DND-41 (cell line): ENCODE measurements at regions not wholly inside any gene's neighbourhood (a gene's known extent, or its start where the extent isn't known, plus 50 kb on each side); places are given as distances from the start of the nearest gene placed in this dataset.
"Not testable (repeated sequence)": the region's sequence is repeated elsewhere in the genome, so short reads cannot be mapped to it uniquely, and the experiment has no call there.

ENCODE experiments used
- ATAC-seq: fragments of 200-7000 bp; cut with Tn5 transposase; 3 replicates; pipeline ENCODE4 v1.9.1; 2021; ENCODE audit warnings: low read depth; ENCODE audit not compliant: insufficient read depth
- DNase-seq: peaks from one replicate; pipeline ENCODE4 v3.0.0-alpha.2; 2020
- H2AFZ ChIP-seq: 2 replicates; pipeline ENCODE4 v1.6.0; 2012; ENCODE audit warnings: low read depth, low read length
- H3K27ac ChIP-seq: 2 replicates; pipeline ENCODE4 v1.5.1; 2012; ENCODE audit warnings: low read length, inconsistent platforms
- H3K27me3 ChIP-seq: fragments of 200-600 bp; sonication (generic); 2 replicates; pipeline ENCODE4 v1.6.0; 2012; ENCODE audit warnings: low read length, mild to moderate bottlenecking, inconsistent platforms; ENCODE audit not compliant: insufficient read depth, poor library complexity
- H3K36me3 ChIP-seq: 2 replicates; pipeline ENCODE4 v1.5.1; 2012; ENCODE audit warnings: low read length, inconsistent platforms; ENCODE audit not compliant: insufficient read depth
- H3K4me1 ChIP-seq: 2 replicates; pipeline ENCODE4 v1.5.1; 2012; ENCODE audit warnings: mild to moderate bottlenecking, low read length; ENCODE audit not compliant: insufficient read depth
- H3K4me2 ChIP-seq: 2 replicates; pipeline ENCODE4 v1.6.0; 2012; ENCODE audit warnings: mild to moderate bottlenecking, moderate library complexity, low read length, inconsistent platforms; ENCODE audit not compliant: insufficient read depth
- H3K4me3 ChIP-seq, 2 experiments: fragments of 200-600 bp in 1 of 2; shearing (Covaris generic) in 1 of 2; 2 replicates each; pipeline ENCODE4 v1.5.1; 2012 to 2016; ENCODE audit warnings: inconsistent platforms in 2 of 2, low read length in 2 of 2, mild to moderate bottlenecking in 2 of 2, low read depth in 1 of 2, moderate library complexity in 1 of 2
- H3K79me2 ChIP-seq: 2 replicates; pipeline ENCODE4 v1.6.0; 2012; ENCODE audit warnings: low read length, inconsistent platforms; ENCODE audit not compliant: insufficient read depth
- H3K9ac ChIP-seq: 2 replicates; pipeline ENCODE4 v1.6.0; 2012; ENCODE audit warnings: low read depth, mild to moderate bottlenecking, inconsistent platforms, low read length, moderate library complexity
- H3K9me3 ChIP-seq: 2 replicates; pipeline ENCODE4 v1.5.1; 2012; ENCODE audit warnings: low read length, moderate library complexity, mild to moderate bottlenecking, inconsistent platforms; ENCODE audit not compliant: insufficient read depth, severe bottlenecking
- H4K20me1 ChIP-seq: 2 replicates; pipeline ENCODE4 v1.6.0; 2012; ENCODE audit warnings: low read length; ENCODE audit not compliant: insufficient read depth
- CTCF ChIP-seq: IDR thresholded peaks from 2 replicates; pipeline ENCODE4 v1.5.1; 2012; ENCODE audit warnings: borderline replicate concordance, low read length, moderate library complexity, mild to moderate bottlenecking; ENCODE audit not compliant: poor library complexity, severe bottlenecking; ENCODE audit errors: extremely low read depth
- EZH2 ChIP-seq: IDR thresholded peaks from 3 replicates; pipeline ENCODE4 v1.6.1; 2012; ENCODE audit warnings: borderline replicate concordance, low read depth, mild to moderate bottlenecking, moderate library complexity, low read length, inconsistent platforms; ENCODE audit not compliant: severe bottlenecking

GRCh38 chr12:69173368-69173767, 66.0 kb upstream of the CPSF6 start:
- H3K36me3 ChIP-seq: no peaks in the 10 kb centered on the region
- no peaks in the 10 kb centered on the region for H4K20me1 ChIP-seq
- H3K4me1 ChIP-seq: no peaks in the 10 kb centered on the region
- ATAC-seq (no peak), DNase-seq (no peak)
- no peak overlapping the region for H3K4me3 ChIP-seq
- TF ChIP-seq EZH2 (no peak), CTCF (no peak)
- H3K9me3 ChIP-seq: peaks cover 4% of the 10 kb centered on the region
- H3K27me3 ChIP-seq: no peaks in the 10 kb centered on the region
- no peak overlapping the region for H3K4me2 ChIP-seq
- no peak overlapping the region for H3K9ac ChIP-seq
- H3K79me2 ChIP-seq: no peaks in the 10 kb centered on the region
- H2AFZ ChIP-seq: no peak overlapping the region
- H3K27ac ChIP-seq: no peak overlapping the region

- Histone ChIP-seq H3K4me1 (no peaks in the 10 kb centered on the region), H2AFZ (no peak overlapping the region), H3K9ac (no peak overlapping the region), H3K4me3 (no peak overlapping the region), H3K27ac (no peak overlapping the region), H4K20me1 (no peaks in the 10 kb centered on the region), H3K27me3 (no peaks in the 10 kb centered on the region), H3K36me3 (no peaks in the 10 kb centered on the region), H3K9me3 (peaks cover 4% of the 10 kb centered on the region), H3K4me2 (no peak overlapping the region), H3K79me2 (no peaks in the 10 kb centered on the region)
- no peak for DNase-seq
- TF ChIP-seq EZH2 (no peak), CTCF (no peak)
- no peak for ATAC-seq
Measured at GRCh38 chr12:69179786-69180185, 59.6 kb upstream of the CPSF6 start.

GRCh38 chr12:69187572-69187971, 51.8 kb upstream of the CPSF6 start:
- not testable (repeated sequence) for H3K36me3 ChIP-seq, H3K4me2 ChIP-seq, ATAC-seq, H2AFZ ChIP-seq, H3K4me3 ChIP-seq, H3K27ac ChIP-seq, H4K20me1 ChIP-seq, H3K27me3 ChIP-seq, H3K9ac ChIP-seq, H3K79me2 ChIP-seq, DNase-seq, H3K4me1 ChIP-seq
- H3K9me3 ChIP-seq: peaks cover 29% of the 10 kb centered on the region

- TF ChIP-seq EZH2 (no peak), CTCF (no peak)
- H3K9me3 ChIP-seq: peaks cover 29% of the 10 kb centered on the region
- no peaks in the 10 kb centered on the region for H3K79me2 ChIP-seq
- H2AFZ ChIP-seq: no peak overlapping the region
- ATAC-seq: no peak
- no peaks in the 10 kb centered on the region for H3K27me3 ChIP-seq
- H4K20me1 ChIP-seq: no peaks in the 10 kb centered on the region
- no peaks in the 10 kb centered on the region for H3K4me1 ChIP-seq
- H3K36me3 ChIP-seq: no peaks in the 10 kb centered on the region
- no peak overlapping the region for H3K4me2 ChIP-seq
- H3K27ac ChIP-seq: no peak overlapping the region
- no peak for DNase-seq
- H3K4me3 ChIP-seq: no peak overlapping the region
- no peak overlapping the region for H3K9ac ChIP-seq
Measured at GRCh38 chr12:69189378-69189978, 49.9 kb upstream of the CPSF6 start.
